PFSK-1 (cell line): ENCODE measurements at regions not wholly inside any gene's neighbourhood (a gene's known extent, or its start where the extent isn't known, plus 50 kb on each side); places are given as distances from the start of the nearest gene placed in this dataset.

Experiments
- FOXP2 ChIP-seq: optimal IDR thresholded peaks from 2 replicates; pipeline ENCODE3; 2011; ENCODE audit warnings: borderline replicate concordance, control low read depth, inconsistent platforms; ENCODE audit not compliant: insufficient read depth; ENCODE audit errors: extremely low read length, extremely low read depth
- POLR2AphosphoS5 ChIP-seq: IDR thresholded peaks from 2 replicates; pipeline ENCODE4 v1.6.1; 2012; ENCODE audit warnings: low read depth, mild to moderate bottlenecking, control low read depth, low read length, moderate library complexity
- REST ChIP-seq, 2 experiments: IDR thresholded peaks; 2 replicates each; pipeline versions ENCODE4 v1.6.1 to v1.8.0; 2011 to 2012; ENCODE audit warnings: low read depth in 2 of 2, low read length in 2 of 2, control low read depth in 1 of 2, inconsistent platforms in 1 of 2, mild to moderate bottlenecking in 1 of 2, moderate library complexity in 1 of 2; ENCODE audit not compliant: insufficient read depth in 1 of 2
- SIN3A ChIP-seq: IDR thresholded peaks from 2 replicates; pipeline ENCODE4 v1.6.1; 2012; ENCODE audit warnings: mild to moderate bottlenecking, low read length, moderate library complexity, borderline replicate concordance; ENCODE audit not compliant: insufficient read depth
- TAF1 ChIP-seq: IDR thresholded peaks from 2 replicates; pipeline ENCODE4 v1.6.1; 2012; ENCODE audit warnings: low read length, control low read depth, borderline replicate concordance; ENCODE audit not compliant: insufficient read depth

- no peak for TF ChIP-seq POLR2AphosphoS5
- no peak for TF ChIP-seq TAF1
- no peak for TF ChIP-seq REST (IDR thresholded peaks at IDR 0.05; ENCODE audit: insufficient read depth in 1 of 2, low read depth in 2 of 2, low read length in 2 of 2)
- TF ChIP-seq FOXP2: no peak
- no peak for TF ChIP-seq SIN3A
These were observed 1004.4 kb upstream of the ALCAM start for GRCh38 chr3:104362319-104362718.
